NCI-H2196 treated with DMSO at 0.1 percent for 48 hours (cell line): ENCODE measurements at regions not wholly inside any gene's neighbourhood (a gene's known extent, or its start where the extent isn't known, plus 50 kb on each side); places are given as distances from the start of the nearest gene placed in this dataset.

Experiments
- DNase-seq: peaks from one replicate; lab custom pipeline; 2025; ENCODE audit not compliant: unreplicated experiment; lab: John Stamatoyannopoulos, UW

- DNase-seq, result no peak
Measured at GRCh38 chr22:26732284-26732683, 74.9 kb downstream of the MIAT start.

GRCh38 chr22:26734339-26735018 lies 77.1 kb downstream of the MIAT start:
- no peak for DNase-seq

- DNase-seq, result no peak
Measured at GRCh38 chr22:26735019-26735409, 77.6 kb downstream of the MIAT start.

- DNase-seq, result no peak
Measured at GRCh38 chr22:26737262-26737661, 79.9 kb downstream of the MIAT start.

GRCh38 chr22:26740253-26740652 lies 82.9 kb downstream of the MIAT start:
- DNase-seq, result no peak

GRCh38 chr22:26743149-26743548 lies 85.8 kb downstream of the MIAT start:
- no peak for DNase-seq

- DNase-seq, result no peak
Measured at GRCh38 chr22:26744892-26745808, 87.8 kb downstream of the MIAT start.

GRCh38 chr22:26746311-26746710 lies 88.9 kb downstream of the MIAT start:
- DNase-seq, result no peak

GRCh38 chr22:26748845-26749244 lies 91.5 kb downstream of the MIAT start:
- DNase-seq, result no peak

- no peak for DNase-seq
Measured at GRCh38 chr22:26751217-26751616, 93.8 kb downstream of the MIAT start.

GRCh38 chr22:26753125-26753862 lies 95.9 kb downstream of the MIAT start:
- no peak for DNase-seq

- DNase-seq, result no peak
Measured at GRCh38 chr22:26756675-26757293, 99.4 kb downstream of the MIAT start.

- DNase-seq, result no peak
Measured at GRCh38 chr22:26757496-26757895, 100.1 kb downstream of the MIAT start.

- no peak for DNase-seq
Measured at GRCh38 chr22:26762503-26763472, 105.4 kb downstream of the MIAT start.

- DNase-seq, result peak; percentile 23
Measured at GRCh38 chr22:26763633-26764361, 106.4 kb downstream of the MIAT start.

GRCh38 chr22:26766510-26767350 lies 109.3 kb downstream of the MIAT start:
- DNase-seq, result no peak

GRCh38 chr22:26767351-26768155 lies 110.2 kb downstream of the MIAT start:
- no peak for DNase-seq

GRCh38 chr22:26768156-26768515 lies 110.7 kb downstream of the MIAT start:
- no peak for DNase-seq
